SK-N-SH (cell line): ENCODE measurements at regions not wholly inside any gene's neighbourhood (a gene's known extent, or its start where the extent isn't known, plus 50 kb on each side); places are given as distances from the start of the nearest gene placed in this dataset.

Experiments
- CTCF ChIA-PET: fragments of 300-600, 350-600 bp; formaldehyde crosslinking; extraction: SDS; loops from one replicate; lab custom pipeline; 2021; lab: Yijun Ruan, JAX
- POLR2A ChIA-PET: fragments of 350-600 bp; sonication (Branson Sonifier 250); formaldehyde crosslinking; extraction: SDS; loops from one replicate; lab custom pipeline; 2020; ENCODE audit warnings: antibody characterized with exemption, inconsistent platforms; lab: Yijun Ruan, JAX
- DNase-seq: peaks from one replicate; pipeline ENCODE4 v3.0.0; 2012
- H2AFZ ChIP-seq: fragments of 200-600 bp; sonication (generic); 2 replicates; pipeline ENCODE4 v1.8.1; 2016; ENCODE audit warnings: antibody characterized with exemption, mild to moderate bottlenecking, low read depth
- H3F3A ChIP-seq: fragments of 200-600 bp; sonication (generic); replicated peaks from 2 replicates; pipeline ENCODE3; 2016; ENCODE audit warnings: antibody characterized with exemption, mild to moderate bottlenecking; ENCODE audit not compliant: insufficient read depth
- H3K27ac ChIP-seq, 2 experiments: fragments of 200-500 bp in 1 of 2; fragments of 200-600 bp in 1 of 2; sonication (Bioruptor generic) in 1 of 2; sonication (generic), shearing (Covaris generic) in 1 of 2; 2 replicates each; pipeline versions ENCODE4 v1.5.1 to v1.6.1; 2014 to 2016; ENCODE audit warnings: low read depth in 2 of 2, inconsistent platforms in 1 of 2, low read length in 1 of 2, mild to moderate bottlenecking in 1 of 2, mixed read lengths in 1 of 2
- H3K27me3 ChIP-seq: fragments of 200-600 bp; sonication (generic), shearing (Covaris generic); 2 replicates; pipeline ENCODE4 v1.6.1; 2016; ENCODE audit warnings: mixed run types; ENCODE audit not compliant: insufficient read depth
- H3K36me3 ChIP-seq, 2 experiments: fragments of 200-500 bp in 1 of 2; fragments of 200-600 bp in 1 of 2; sonication (Bioruptor generic) in 1 of 2; sonication (generic) in 1 of 2; replicated peaks in 1 of 2; 2 replicates each; pipeline versions ENCODE3 to v1.5.1; 2014 to 2016; ENCODE audit warnings: low read length in 1 of 2, mild to moderate bottlenecking in 1 of 2; ENCODE audit not compliant: insufficient read depth in 2 of 2, control insufficient read depth in 1 of 2
- H3K4me1 ChIP-seq, 2 experiments: fragments of 200-500 bp in 1 of 2; fragments of 200-600 bp in 1 of 2; sonication (Bioruptor generic) in 1 of 2; sonication (generic), shearing (Covaris generic) in 1 of 2; 2 replicates each; pipeline versions ENCODE4 v1.5.1 to v1.6.1; 2014 to 2016; ENCODE audit warnings: low read depth in 1 of 2, low read length in 1 of 2, mixed run types in 1 of 2; ENCODE audit not compliant: insufficient read depth in 2 of 2, control insufficient read depth in 1 of 2
- H3K4me2 ChIP-seq: fragments of 200-600 bp; sonication (generic), shearing (Covaris generic); 2 replicates; pipeline ENCODE4 v1.6.1; 2017; ENCODE audit warnings: mixed run types
- H3K4me3 ChIP-seq, 2 experiments: fragments of 200-500 bp in 1 of 2; fragments of 200-600 bp in 1 of 2; sonication (Bioruptor generic) in 1 of 2; sonication (generic), shearing (Covaris generic) in 1 of 2; 2 replicates each; pipeline versions ENCODE4 v1.5.1 to v1.8.1; 2014 to 2016; ENCODE audit warnings: low read depth in 2 of 2, inconsistent platforms in 1 of 2, low read length in 1 of 2, mild to moderate bottlenecking in 1 of 2, mixed read lengths in 1 of 2, moderate library complexity in 1 of 2
- H3K79me2 ChIP-seq: fragments of 200-600 bp; sonication (generic); 2 replicates; pipeline ENCODE4 v1.8.1; 2017; ENCODE audit warnings: mild to moderate bottlenecking; ENCODE audit not compliant: insufficient read depth
- H3K9ac ChIP-seq: fragments of 200-600 bp; sonication (generic); 2 replicates; pipeline ENCODE4 v1.6.1; 2017; ENCODE audit warnings: mixed run types
- H3K9me2 ChIP-seq: fragments of 200-600 bp; sonication (generic); 2 replicates; pipeline ENCODE4 v1.6.1; 2017; ENCODE audit warnings: mixed run types
- H3K9me3 ChIP-seq: fragments of 200-600 bp; sonication (generic); 2 replicates; pipeline ENCODE4 v1.6.1; 2017; ENCODE audit warnings: mixed run types, mild to moderate bottlenecking, moderate library complexity
- H4K20me1 ChIP-seq: fragments of 200-600 bp; sonication (generic); 2 replicates; pipeline ENCODE4 v1.6.1; 2017; ENCODE audit warnings: mild to moderate bottlenecking, mixed run types; ENCODE audit not compliant: insufficient read depth
- CHD2 ChIP-seq: fragments of 150-350 bp; IDR thresholded peaks from 2 replicates; pipeline ENCODE4 v1.6.1; 2018; ENCODE audit warnings: low read length; ENCODE audit not compliant: partially characterized antibody
- EP300 ChIP-seq, 2 experiments: IDR thresholded peaks; 2 replicates each; pipeline versions ENCODE4 v1.4.0 to v1.6.1; 2012; ENCODE audit warnings: borderline replicate concordance in 1 of 2, low read depth in 1 of 2, low read length in 1 of 2
- FOSL2 ChIP-seq: IDR thresholded peaks from 2 replicates; pipeline ENCODE4 v1.4.0; 2012; ENCODE audit warnings: low read depth, mild to moderate bottlenecking, moderate library complexity, borderline replicate concordance
- GABPA ChIP-seq: IDR thresholded peaks from 2 replicates; pipeline ENCODE4 v1.4.0; 2012; ENCODE audit warnings: low read depth, mild to moderate bottlenecking
- GATA2 ChIP-seq: sonication (generic); formaldehyde crosslinking; IDR thresholded peaks from 2 replicates; pipeline ENCODE4 v1.5.0; 2020; ENCODE audit warnings: mild to moderate bottlenecking, missing genetic modification reagents
- MXI1 ChIP-seq: IDR thresholded peaks from 2 replicates; pipeline ENCODE4 v1.6.1; 2012; ENCODE audit warnings: mild to moderate bottlenecking, low read depth, low read length, improper control_type of control experiment
- NRF1 ChIP-seq: IDR thresholded peaks from 2 replicates; pipeline ENCODE4 v1.6.1; 2012; ENCODE audit warnings: low read depth, mild to moderate bottlenecking, low read length
- RCOR1 ChIP-seq: fragments of 150-350 bp; IDR thresholded peaks from 2 replicates; pipeline ENCODE4 v1.6.1; 2017; ENCODE audit warnings: antibody characterized with exemption, low read length
- RXRA ChIP-seq: IDR thresholded peaks from 2 replicates; pipeline ENCODE4 v1.4.0; 2012; ENCODE audit warnings: low read depth, mild to moderate bottlenecking, borderline replicate concordance
- SMC3 ChIP-seq: IDR thresholded peaks from 2 replicates; pipeline ENCODE4 v1.6.1; 2012; ENCODE audit warnings: low read depth, low read length, improper control_type of control experiment
- USF1 ChIP-seq: IDR thresholded peaks from 2 replicates; pipeline ENCODE4 v1.4.0; 2012; ENCODE audit warnings: low read depth, borderline replicate concordance
- WGBS: methylation state at CpG from one replicate; pipeline ENCODE4 v1.1.6; 2017; ENCODE audit warnings: low lambda C conversion rate; 5-methylcytosine and 5-hydroxymethylcytosine counted together
- TF ChIP-seq, protein P1 (sequence below): fragments of 150-350 bp; IDR thresholded peaks from 2 replicates; pipeline ENCODE4 v1.6.1; 2017; ENCODE audit warnings: antibody characterized with exemption, low read length, low read depth, borderline replicate concordance

GRCh38 chr3:24899373-24899772 is 404.7 kb upstream of the THRB start:
- DNase-seq, result no peak
- H3K36me3 ChIP-seq, result no peaks in the 10 kb centered on the region
- H3K27ac ChIP-seq, result no peak overlapping the region
- no peaks in the 10 kb centered on the region for H3K9me2 ChIP-seq
- H3F3A ChIP-seq, result no peaks in the 10 kb centered on the region
- no peak overlapping the region for H3K9ac ChIP-seq
- no peaks in the 10 kb centered on the region for H3K9me3 ChIP-seq
- CTCF ChIA-PET, result no interaction called here
- H3K4me1 ChIP-seq, result no peaks in the 10 kb centered on the region
- no peak overlapping the region for H2AFZ ChIP-seq
- H3K27me3 ChIP-seq, result no peaks in the 10 kb centered on the region
- 36% methylated on average over 4 of the region's 4 CpGs for WGBS
- no peak for TF ChIP-seq GABPA
- no peak for TF ChIP-seq RXRA
- TF ChIP-seq EP300 (IDR thresholded peaks at IDR 0.05; ENCODE audit: borderline replicate concordance in 1 of 2, low read depth in 1 of 2, low read length in 1 of 2), result no peak
- TF ChIP-seq CHD2, result no peak
- TF ChIP-seq RCOR1, result no peak
- TF ChIP-seq FOSL2, result no peak
- H3K79me2 ChIP-seq, result no peaks in the 10 kb centered on the region
- H3K4me3 ChIP-seq, result no peak overlapping the region
- POLR2A ChIA-PET, result no interaction called here
- no peaks in the 10 kb centered on the region for H4K20me1 ChIP-seq
- H3K4me2 ChIP-seq, result no peak overlapping the region

- no peaks in the 10 kb centered on the region for H3K9me2 ChIP-seq
- no peak overlapping the region for H2AFZ ChIP-seq
- no peaks in the 10 kb centered on the region for H3K36me3 ChIP-seq
- no peak overlapping the region for H3K27ac ChIP-seq
- H4K20me1 ChIP-seq, result no peaks in the 10 kb centered on the region
- DNase-seq, result no peak
- no peaks in the 10 kb centered on the region for H3K4me1 ChIP-seq
- POLR2A ChIA-PET, result no interaction called here
- no peak overlapping the region for H3K9ac ChIP-seq
- H3K79me2 ChIP-seq, result no peaks in the 10 kb centered on the region
- CTCF ChIA-PET, result no interaction called here
- no peak for TF ChIP-seq CHD2
- no peak for TF ChIP-seq EP300 (IDR thresholded peaks at IDR 0.05; ENCODE audit: borderline replicate concordance in 1 of 2, low read depth in 1 of 2, low read length in 1 of 2)
- no peak for TF ChIP-seq MXI1
- TF ChIP-seq GATA2 (CRISPR knock-in tag), result no peak
- no peak for TF ChIP-seq USF1
- TF ChIP-seq, protein P1, sequence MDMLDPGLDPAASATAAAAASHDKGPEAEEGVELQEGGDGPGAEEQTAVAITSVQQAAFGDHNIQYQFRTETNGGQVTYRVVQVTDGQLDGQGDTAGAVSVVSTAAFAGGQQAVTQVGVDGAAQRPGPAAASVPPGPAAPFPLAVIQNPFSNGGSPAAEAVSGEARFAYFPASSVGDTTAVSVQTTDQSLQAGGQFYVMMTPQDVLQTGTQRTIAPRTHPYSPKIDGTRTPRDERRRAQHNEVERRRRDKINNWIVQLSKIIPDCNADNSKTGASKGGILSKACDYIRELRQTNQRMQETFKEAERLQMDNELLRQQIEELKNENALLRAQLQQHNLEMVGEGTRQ, result no peak
- no peak for TF ChIP-seq NRF1
- no peak for TF ChIP-seq SMC3
- H3K4me3 ChIP-seq, result no peak overlapping the region
- 49% methylated on average over 4 of the region's 4 CpGs for WGBS
- no peaks in the 10 kb centered on the region for H3K9me3 ChIP-seq
- no peaks in the 10 kb centered on the region for H3K27me3 ChIP-seq
- H3F3A ChIP-seq, result no peaks in the 10 kb centered on the region
- H3K4me2 ChIP-seq, result no peak overlapping the region
Observed at GRCh38 chr3:24899901-24900603, 405.4 kb upstream of the THRB start.
